ENCODE measurements at regions not wholly inside any gene's neighbourhood (a gene's known extent, or its start where the extent isn't known, plus 50 kb on each side); places are given as distances from the start of the nearest gene placed in this dataset.
A peak's percentile ranks its signal among the peaks of the same experiment; 100 is the strongest.
"Not testable (repeated sequence)": the region's sequence is repeated elsewhere in the genome, so short reads cannot be mapped to it uniquely, and the experiment has no call there.

DNA sequence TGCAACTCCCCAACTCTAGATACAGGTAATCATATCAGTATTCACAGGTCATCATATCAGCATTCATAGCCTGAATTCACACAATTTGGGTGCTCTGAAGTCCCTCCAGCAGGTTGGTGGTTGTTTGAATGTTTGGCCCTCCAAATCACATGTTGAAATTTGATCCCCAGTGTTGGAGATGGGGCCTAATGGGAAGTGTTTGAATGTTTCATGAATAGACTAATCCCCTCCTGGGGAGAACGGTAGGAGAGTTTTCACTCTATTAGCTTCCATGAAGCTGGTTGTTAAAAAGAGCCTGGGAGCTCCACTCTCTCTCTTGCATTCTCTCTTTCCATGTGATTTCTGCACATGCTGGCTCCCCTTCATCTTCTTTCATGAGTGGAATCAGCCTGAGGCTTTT is 288.6 kb upstream of the PCDH9 start:
- no peak overlapping the region for H3K4me2 ChIP-seq (ENCODE audit: low read length)
- H3K9me3 ChIP-seq (ENCODE audit: insufficient read depth, low read length): no peaks in the 10 kb centered on the region
- H3K36me3 ChIP-seq (replicated peaks; ENCODE audit: low read depth, low read length): no peaks in the 10 kb centered on the region
- no peaks in the 10 kb centered on the region for H4K20me1 ChIP-seq (ENCODE audit: insufficient read depth, low read length)
- no peaks in the 10 kb centered on the region for H3K79me2 ChIP-seq (ENCODE audit: low read length)
- no peak overlapping the region for H2AFZ ChIP-seq (ENCODE audit: low read depth, low read length)
- TF ChIP-seq, protein P1, sequence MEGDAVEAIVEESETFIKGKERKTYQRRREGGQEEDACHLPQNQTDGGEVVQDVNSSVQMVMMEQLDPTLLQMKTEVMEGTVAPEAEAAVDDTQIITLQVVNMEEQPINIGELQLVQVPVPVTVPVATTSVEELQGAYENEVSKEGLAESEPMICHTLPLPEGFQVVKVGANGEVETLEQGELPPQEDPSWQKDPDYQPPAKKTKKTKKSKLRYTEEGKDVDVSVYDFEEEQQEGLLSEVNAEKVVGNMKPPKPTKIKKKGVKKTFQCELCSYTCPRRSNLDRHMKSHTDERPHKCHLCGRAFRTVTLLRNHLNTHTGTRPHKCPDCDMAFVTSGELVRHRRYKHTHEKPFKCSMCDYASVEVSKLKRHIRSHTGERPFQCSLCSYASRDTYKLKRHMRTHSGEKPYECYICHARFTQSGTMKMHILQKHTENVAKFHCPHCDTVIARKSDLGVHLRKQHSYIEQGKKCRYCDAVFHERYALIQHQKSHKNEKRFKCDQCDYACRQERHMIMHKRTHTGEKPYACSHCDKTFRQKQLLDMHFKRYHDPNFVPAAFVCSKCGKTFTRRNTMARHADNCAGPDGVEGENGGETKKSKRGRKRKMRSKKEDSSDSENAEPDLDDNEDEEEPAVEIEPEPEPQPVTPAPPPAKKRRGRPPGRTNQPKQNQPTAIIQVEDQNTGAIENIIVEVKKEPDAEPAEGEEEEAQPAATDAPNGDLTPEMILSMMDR (IDR thresholded peaks at IDR 0.05; ENCODE audit: low read depth, low read length): no peak
- TF ChIP-seq EZH2phosphoT487 (IDR thresholded peaks at IDR 0.05; ENCODE audit: low read depth): no peak
- no peaks in the 10 kb centered on the region for H3K27me3 ChIP-seq (ENCODE audit: low read depth, low read length)
- peaks cover 27% of the 10 kb centered on the region for H3K4me1 ChIP-seq (ENCODE audit: low read length)
- H3K4me3 ChIP-seq (ENCODE audit: low read length): no peak overlapping the region
- no peak overlapping the region for H3K9ac ChIP-seq (ENCODE audit: low read length)
- no peak overlapping the region for H3K27ac ChIP-seq (ENCODE audit: low read length)

DNA sequence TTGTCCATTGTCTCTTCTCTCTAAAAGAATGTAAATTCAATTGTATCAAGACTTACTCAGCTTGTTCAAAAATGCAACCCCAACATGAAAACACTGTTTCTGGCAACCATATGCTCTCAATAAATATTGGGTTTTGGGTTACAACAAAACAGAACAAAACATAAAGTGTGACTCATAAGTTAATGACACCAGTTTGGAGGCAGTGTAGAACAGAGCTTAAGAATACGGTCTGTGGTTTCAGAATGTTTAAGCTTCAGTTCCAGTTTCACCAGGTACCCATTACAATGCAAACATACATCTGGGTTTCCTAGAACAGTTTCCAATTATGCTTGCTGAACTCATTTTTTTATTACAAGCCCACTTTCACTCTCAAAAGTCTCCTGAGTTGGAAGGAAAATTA is 285.8 kb upstream of the PCDH9 start:
- H3K27ac ChIP-seq (ENCODE audit: low read length): peak overlapping the region; percentile 10
- H3K4me2 ChIP-seq (ENCODE audit: low read length): peak overlapping the region; percentile 59
- no peak for TF ChIP-seq EZH2phosphoT487 (IDR thresholded peaks at IDR 0.05; ENCODE audit: low read depth)
- TF ChIP-seq, protein P1 (IDR thresholded peaks at IDR 0.05; ENCODE audit: low read depth, low read length): no peak
- no peak overlapping the region for H3K9ac ChIP-seq (ENCODE audit: low read length)
- H4K20me1 ChIP-seq (ENCODE audit: insufficient read depth, low read length): no peaks in the 10 kb centered on the region
- H3K79me2 ChIP-seq (ENCODE audit: low read length): no peaks in the 10 kb centered on the region
- no peaks in the 10 kb centered on the region for H3K36me3 ChIP-seq (replicated peaks; ENCODE audit: low read depth, low read length)
- H2AFZ ChIP-seq (ENCODE audit: low read depth, low read length): no peak overlapping the region
- H3K27me3 ChIP-seq (ENCODE audit: low read depth, low read length): no peaks in the 10 kb centered on the region
- no peaks in the 10 kb centered on the region for H3K9me3 ChIP-seq (ENCODE audit: insufficient read depth, low read length)
- H3K4me3 ChIP-seq (ENCODE audit: low read length): peak overlapping the region; percentile 14; the same call in 1 of the 2 replicates
- H3K4me1 ChIP-seq (ENCODE audit: low read length): peaks cover 20% of the 10 kb centered on the region

DNA sequence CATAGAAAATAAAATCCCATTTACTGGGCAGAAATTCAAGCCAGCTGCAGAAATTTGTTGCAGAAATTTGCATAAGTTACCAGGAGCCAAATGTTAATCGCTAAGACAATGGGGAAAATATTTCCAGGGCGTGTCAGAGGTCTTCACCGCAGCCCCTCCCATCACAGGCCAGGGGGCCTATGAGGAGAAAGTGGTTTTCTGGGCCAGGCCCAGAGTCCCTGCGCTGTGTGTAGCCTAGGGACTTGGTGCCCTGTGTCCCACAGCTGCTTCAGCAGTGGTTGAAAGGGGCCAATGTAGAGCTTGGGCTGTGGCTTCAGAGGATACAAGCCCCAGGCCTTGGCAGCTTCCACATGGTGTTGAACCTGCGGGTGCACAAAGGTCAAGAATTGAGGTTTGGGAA is 278.9 kb upstream of the PCDH9 start:
- no peaks in the 10 kb centered on the region for H4K20me1 ChIP-seq (ENCODE audit: insufficient read depth, low read length)
- no peak for TF ChIP-seq EZH2phosphoT487 (IDR thresholded peaks at IDR 0.05; ENCODE audit: low read depth)
- TF ChIP-seq, protein P1 (IDR thresholded peaks at IDR 0.05; ENCODE audit: low read depth, low read length): no peak
- no peak overlapping the region for H3K4me2 ChIP-seq (ENCODE audit: low read length)
- H3K27ac ChIP-seq (ENCODE audit: low read length): no peak overlapping the region
- H3K79me2 ChIP-seq (ENCODE audit: low read length): no peaks in the 10 kb centered on the region
- no peaks in the 10 kb centered on the region for H3K27me3 ChIP-seq (ENCODE audit: low read depth, low read length)
- H3K36me3 ChIP-seq (replicated peaks; ENCODE audit: low read depth, low read length): no peaks in the 10 kb centered on the region
- H2AFZ ChIP-seq (ENCODE audit: low read depth, low read length): no peak overlapping the region
- H3K4me3 ChIP-seq (ENCODE audit: low read length): no peak overlapping the region
- H3K4me1 ChIP-seq (ENCODE audit: low read length): no peaks in the 10 kb centered on the region
- no peak overlapping the region for H3K9ac ChIP-seq (ENCODE audit: low read length)
- no peaks in the 10 kb centered on the region for H3K9me3 ChIP-seq (ENCODE audit: insufficient read depth, low read length)

DNA sequence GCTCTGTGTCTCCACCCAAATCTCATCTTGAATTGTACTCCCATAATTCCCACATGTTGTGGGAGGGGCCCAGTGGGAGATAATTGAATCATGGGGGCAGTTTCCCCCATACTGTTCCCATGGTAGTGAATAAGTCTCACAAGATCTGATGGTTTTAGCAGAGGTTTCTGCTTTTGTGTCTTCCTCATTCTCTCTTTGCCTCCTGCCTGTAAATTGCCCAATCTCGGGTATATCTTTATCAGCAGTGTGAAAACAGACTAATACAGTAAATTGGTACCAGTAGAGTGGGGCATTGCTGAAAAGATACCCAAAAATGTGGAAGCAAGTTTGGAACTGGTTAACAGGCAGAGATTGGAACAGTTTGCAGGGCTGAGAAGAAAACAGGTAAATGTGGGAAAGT is 278.1 kb upstream of the PCDH9 start:
- H2AFZ ChIP-seq (ENCODE audit: low read depth, low read length); H3K4me2 ChIP-seq (ENCODE audit: low read length); H3K79me2 ChIP-seq (ENCODE audit: low read length); H4K20me1 ChIP-seq (ENCODE audit: insufficient read depth, low read length); H3K27me3 ChIP-seq (ENCODE audit: low read depth, low read length); H3K4me3 ChIP-seq (ENCODE audit: low read length); H3K27ac ChIP-seq (ENCODE audit: low read length); H3K4me1 ChIP-seq (ENCODE audit: low read length); H3K9ac ChIP-seq (ENCODE audit: low read length); H3K36me3 ChIP-seq (replicated peaks; ENCODE audit: low read depth, low read length); H3K9me3 ChIP-seq (ENCODE audit: insufficient read depth, low read length): not testable (repeated sequence)

DNA sequence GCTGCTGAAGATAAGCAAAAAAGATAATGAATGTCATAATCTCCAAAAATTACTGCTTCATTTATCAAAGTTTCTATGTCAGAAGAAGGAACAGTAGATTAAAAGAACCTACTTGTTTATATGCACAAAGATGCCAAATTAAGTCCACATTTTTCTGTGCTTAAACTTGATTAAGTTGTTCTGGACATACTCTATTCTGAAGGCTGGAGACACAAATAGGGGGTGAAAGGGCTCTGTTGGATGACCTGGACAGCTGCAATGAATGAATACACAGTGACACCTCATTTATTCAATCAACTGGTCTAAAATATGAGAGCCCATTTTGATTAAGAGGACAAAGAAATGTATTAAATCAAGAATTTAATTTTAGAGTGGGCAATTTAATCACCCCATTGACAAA is 276.3 kb upstream of the PCDH9 start:
- Histone ChIP-seq H3K4me3 (ENCODE audit: low read length) (no peak overlapping the region), H3K4me1 (ENCODE audit: low read length) (no peaks in the 10 kb centered on the region), H3K9me3 (ENCODE audit: insufficient read depth, low read length) (no peaks in the 10 kb centered on the region), H3K79me2 (ENCODE audit: low read length) (no peaks in the 10 kb centered on the region), H3K27ac (ENCODE audit: low read length) (no peak overlapping the region), H2AFZ (ENCODE audit: low read depth, low read length) (no peak overlapping the region), H3K27me3 (ENCODE audit: low read depth, low read length) (no peaks in the 10 kb centered on the region), H3K36me3 (replicated peaks; ENCODE audit: low read depth, low read length) (no peaks in the 10 kb centered on the region), H3K4me2 (ENCODE audit: low read length) (no peak overlapping the region), H3K9ac (ENCODE audit: low read length) (no peak overlapping the region), H4K20me1 (ENCODE audit: insufficient read depth, low read length) (no peaks in the 10 kb centered on the region)
- no peak for TF ChIP-seq EZH2phosphoT487 (IDR thresholded peaks at IDR 0.05; ENCODE audit: low read depth)
- TF ChIP-seq, protein P1 (IDR thresholded peaks at IDR 0.05; ENCODE audit: low read depth, low read length): no peak
